ENCODE measurements at regions not wholly inside any gene's neighbourhood (a gene's known extent, or its start where the extent isn't known, plus 50 kb on each side); places are given as distances from the start of the nearest gene placed in this dataset.

- TF ChIP-seq HBP1 (CRISPR knock-in tag; IDR thresholded peaks at IDR 0.05) (no peak), ETV1 (tag; conservative IDR thresholded peaks at IDR 0.05; ENCODE audit: low read depth) (no peak)
Observed at GRCh38 chr2:239778861-239779558, 246.1 kb downstream of the NDUFA10 start (continued).

DNA sequence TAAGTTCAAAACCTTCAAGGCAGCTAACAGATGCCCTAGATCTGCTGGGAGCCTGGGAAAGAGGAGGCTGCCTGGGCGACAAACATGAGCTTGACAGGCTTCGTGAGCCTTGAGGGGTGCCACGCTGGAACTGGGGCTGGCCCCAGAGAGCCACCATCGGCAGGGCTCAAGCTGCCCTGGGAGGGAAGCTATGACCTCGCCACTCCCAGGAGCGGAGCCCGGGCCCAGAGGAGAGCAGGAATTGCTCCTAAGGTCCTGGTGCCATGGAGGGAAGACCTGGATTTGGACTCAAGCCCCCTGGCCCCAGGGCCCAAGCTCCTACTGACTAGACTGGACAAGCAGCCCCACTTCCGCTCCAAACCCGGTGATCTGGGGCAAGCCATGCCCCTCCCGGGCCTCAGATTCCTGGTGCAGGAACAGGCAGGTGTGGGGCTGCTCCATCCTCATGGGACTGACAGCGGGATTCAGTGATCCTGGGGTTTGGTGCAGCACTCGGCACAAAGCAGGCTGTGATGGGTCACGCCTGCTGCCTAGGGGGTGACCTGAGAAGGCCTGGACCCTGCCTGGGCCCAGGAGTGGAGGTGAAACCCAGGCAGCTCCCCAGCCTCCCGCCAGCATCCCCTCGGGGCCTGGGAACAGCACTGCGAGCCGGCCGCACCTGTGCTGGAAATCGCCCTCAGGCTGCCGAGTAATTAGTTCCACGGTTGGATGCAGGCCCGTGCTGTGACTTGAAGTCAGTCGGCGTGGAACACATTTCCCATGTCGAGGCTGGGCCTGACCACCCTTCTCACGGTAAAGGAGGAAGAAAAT lies 246.9 kb downstream of the NDUFA10 start:
- Histone ChIP-seq H2AFZ (ENCODE audit: low read depth, low read length) (no peak overlapping the region), H4K20me1 (replicated peaks; ENCODE audit: control insufficient read depth, insufficient read depth, low read length) (no peaks in the 10 kb centered on the region), H3K36me3 (ENCODE audit: control insufficient read depth, insufficient read depth, low read length) (no peaks in the 10 kb centered on the region), H3K4me3 (no peak overlapping the region), H3K27me3 (ENCODE audit: control insufficient read depth in 2 of 2, insufficient read depth in 2 of 2, low read length in 2 of 2) (peaks cover 2 to 45% of the 10 kb centered on the region in 2 experiments; a peak in 2 of 5 replicates), H3K4me1 (replicated peaks in 1 of 2; ENCODE audit: control insufficient read depth in 2 of 2, insufficient read depth in 2 of 2, low read length in 2 of 2) (no peaks in the 10 kb centered on the region), H3K27ac (ENCODE audit: extremely low read depth, low read depth, low read length) (no peak overlapping the region), H3K79me2 (ENCODE audit: control insufficient read depth, insufficient read depth, low read length) (no peaks in the 10 kb centered on the region), H3K9ac (ENCODE audit: insufficient read depth in 1 of 2, low read depth in 2 of 2, low read length in 2 of 2) (no peak overlapping the region), H3K4me2 (ENCODE audit: insufficient read depth, low read length) (no peak overlapping the region), H3K9me3 (replicated peaks; ENCODE audit: control insufficient read depth, insufficient read depth, low read depth, low read length) (no peaks in the 10 kb centered on the region), H3K9me1 (ENCODE audit: control insufficient read depth, insufficient read depth, low read length) (no peaks in the 10 kb centered on the region)
- DNase-seq (ENCODE audit: extremely low read depth in 1 of 4, low spot score in 3 of 4) (no peak), ATAC-seq (no peak), FAIRE-seq (no peak)
- CTCF ChIA-PET (ENCODE audit: low intra/inter-chr PET ratio), result no interaction called here
- POLR2A ChIA-PET, result interaction anchor here (0.6 kb wide), 1 partner anchor 76 kb away, joined by 3 read pairs; no protein-coding TSS in a partner anchor
- in situ Hi-C loops (cut with MboI), result no loop called here
- WGBS (ENCODE audit: insufficient coverage, low coverage, missing lambda C conversion rate), result 3% methylated on average over 16 of the region's 26 CpGs
- BruUV-seq (replicated peaks), result no TSS peak
- intact Hi-C loops (cut with micrococcal nuclease), result no loop called here
- TF ChIP-seq TGIF2 (CRISPR knock-in tag; IDR thresholded peaks at IDR 0.05), result no peak
- TF ChIP-seq ZNF830 (CRISPR knock-in tag; IDR thresholded peaks at IDR 0.05), result no peak
- no peak for TF ChIP-seq FOS (IDR thresholded peaks at IDR 0.05; ENCODE audit: extremely low read depth, insufficient read length)
- TF ChIP-seq, protein P1, sequence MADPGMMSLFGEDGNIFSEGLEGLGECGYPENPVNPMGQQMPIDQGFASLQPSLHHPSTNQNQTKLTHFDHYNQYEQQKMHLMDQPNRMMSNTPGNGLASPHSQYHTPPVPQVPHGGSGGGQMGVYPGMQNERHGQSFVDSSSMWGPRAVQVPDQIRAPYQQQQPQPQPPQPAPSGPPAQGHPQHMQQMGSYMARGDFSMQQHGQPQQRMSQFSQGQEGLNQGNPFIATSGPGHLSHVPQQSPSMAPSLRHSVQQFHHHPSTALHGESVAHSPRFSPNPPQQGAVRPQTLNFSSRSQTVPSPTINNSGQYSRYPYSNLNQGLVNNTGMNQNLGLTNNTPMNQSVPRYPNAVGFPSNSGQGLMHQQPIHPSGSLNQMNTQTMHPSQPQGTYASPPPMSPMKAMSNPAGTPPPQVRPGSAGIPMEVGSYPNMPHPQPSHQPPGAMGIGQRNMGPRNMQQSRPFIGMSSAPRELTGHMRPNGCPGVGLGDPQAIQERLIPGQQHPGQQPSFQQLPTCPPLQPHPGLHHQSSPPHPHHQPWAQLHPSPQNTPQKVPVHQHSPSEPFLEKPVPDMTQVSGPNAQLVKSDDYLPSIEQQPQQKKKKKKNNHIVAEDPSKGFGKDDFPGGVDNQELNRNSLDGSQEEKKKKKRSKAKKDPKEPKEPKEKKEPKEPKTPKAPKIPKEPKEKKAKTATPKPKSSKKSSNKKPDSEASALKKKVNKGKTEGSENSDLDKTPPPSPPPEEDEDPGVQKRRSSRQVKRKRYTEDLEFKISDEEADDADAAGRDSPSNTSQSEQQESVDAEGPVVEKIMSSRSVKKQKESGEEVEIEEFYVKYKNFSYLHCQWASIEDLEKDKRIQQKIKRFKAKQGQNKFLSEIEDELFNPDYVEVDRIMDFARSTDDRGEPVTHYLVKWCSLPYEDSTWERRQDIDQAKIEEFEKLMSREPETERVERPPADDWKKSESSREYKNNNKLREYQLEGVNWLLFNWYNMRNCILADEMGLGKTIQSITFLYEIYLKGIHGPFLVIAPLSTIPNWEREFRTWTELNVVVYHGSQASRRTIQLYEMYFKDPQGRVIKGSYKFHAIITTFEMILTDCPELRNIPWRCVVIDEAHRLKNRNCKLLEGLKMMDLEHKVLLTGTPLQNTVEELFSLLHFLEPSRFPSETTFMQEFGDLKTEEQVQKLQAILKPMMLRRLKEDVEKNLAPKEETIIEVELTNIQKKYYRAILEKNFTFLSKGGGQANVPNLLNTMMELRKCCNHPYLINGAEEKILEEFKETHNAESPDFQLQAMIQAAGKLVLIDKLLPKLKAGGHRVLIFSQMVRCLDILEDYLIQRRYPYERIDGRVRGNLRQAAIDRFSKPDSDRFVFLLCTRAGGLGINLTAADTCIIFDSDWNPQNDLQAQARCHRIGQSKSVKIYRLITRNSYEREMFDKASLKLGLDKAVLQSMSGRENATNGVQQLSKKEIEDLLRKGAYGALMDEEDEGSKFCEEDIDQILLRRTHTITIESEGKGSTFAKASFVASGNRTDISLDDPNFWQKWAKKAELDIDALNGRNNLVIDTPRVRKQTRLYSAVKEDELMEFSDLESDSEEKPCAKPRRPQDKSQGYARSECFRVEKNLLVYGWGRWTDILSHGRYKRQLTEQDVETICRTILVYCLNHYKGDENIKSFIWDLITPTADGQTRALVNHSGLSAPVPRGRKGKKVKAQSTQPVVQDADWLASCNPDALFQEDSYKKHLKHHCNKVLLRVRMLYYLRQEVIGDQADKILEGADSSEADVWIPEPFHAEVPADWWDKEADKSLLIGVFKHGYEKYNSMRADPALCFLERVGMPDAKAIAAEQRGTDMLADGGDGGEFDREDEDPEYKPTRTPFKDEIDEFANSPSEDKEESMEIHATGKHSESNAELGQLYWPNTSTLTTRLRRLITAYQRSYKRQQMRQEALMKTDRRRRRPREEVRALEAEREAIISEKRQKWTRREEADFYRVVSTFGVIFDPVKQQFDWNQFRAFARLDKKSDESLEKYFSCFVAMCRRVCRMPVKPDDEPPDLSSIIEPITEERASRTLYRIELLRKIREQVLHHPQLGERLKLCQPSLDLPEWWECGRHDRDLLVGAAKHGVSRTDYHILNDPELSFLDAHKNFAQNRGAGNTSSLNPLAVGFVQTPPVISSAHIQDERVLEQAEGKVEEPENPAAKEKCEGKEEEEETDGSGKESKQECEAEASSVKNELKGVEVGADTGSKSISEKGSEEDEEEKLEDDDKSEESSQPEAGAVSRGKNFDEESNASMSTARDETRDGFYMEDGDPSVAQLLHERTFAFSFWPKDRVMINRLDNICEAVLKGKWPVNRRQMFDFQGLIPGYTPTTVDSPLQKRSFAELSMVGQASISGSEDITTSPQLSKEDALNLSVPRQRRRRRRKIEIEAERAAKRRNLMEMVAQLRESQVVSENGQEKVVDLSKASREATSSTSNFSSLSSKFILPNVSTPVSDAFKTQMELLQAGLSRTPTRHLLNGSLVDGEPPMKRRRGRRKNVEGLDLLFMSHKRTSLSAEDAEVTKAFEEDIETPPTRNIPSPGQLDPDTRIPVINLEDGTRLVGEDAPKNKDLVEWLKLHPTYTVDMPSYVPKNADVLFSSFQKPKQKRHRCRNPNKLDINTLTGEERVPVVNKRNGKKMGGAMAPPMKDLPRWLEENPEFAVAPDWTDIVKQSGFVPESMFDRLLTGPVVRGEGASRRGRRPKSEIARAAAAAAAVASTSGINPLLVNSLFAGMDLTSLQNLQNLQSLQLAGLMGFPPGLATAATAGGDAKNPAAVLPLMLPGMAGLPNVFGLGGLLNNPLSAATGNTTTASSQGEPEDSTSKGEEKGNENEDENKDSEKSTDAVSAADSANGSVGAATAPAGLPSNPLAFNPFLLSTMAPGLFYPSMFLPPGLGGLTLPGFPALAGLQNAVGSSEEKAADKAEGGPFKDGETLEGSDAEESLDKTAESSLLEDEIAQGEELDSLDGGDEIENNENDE (IDR thresholded peaks at IDR 0.05; ENCODE audit: low read depth, low read length), result no peak
